A549 (cell line): ENCODE measurements at regions not wholly inside any gene's neighbourhood (a gene's known extent, or its start where the extent isn't known, plus 50 kb on each side); places are given as distances from the start of the nearest gene placed in this dataset.

Experiments used
- ATAC-seq, 2 experiments: fragments of 200-7000 bp in 1 of 2; fragments of >200 bp in 1 of 2; cut with Nextera tagmentation in 1 of 2; cut with Tn5 transposase in 1 of 2; 3 replicates each; pipeline versions ENCODE4 v1.8.0 to v1.9.1; 2018 to 2020; ENCODE audit warnings: mild to moderate bottlenecking in 1 of 2, moderate library complexity in 1 of 2
- CTCF ChIA-PET: fragments of 300-600 bp; sonication (Branson Sonifier 250); formaldehyde crosslinking; extraction: SDS; loops from one replicate; lab custom pipeline; 2021; ENCODE audit warnings: antibody characterized with exemption, inconsistent platforms; lab: Yijun Ruan, JAX
- POLR2A ChIA-PET: fragments of 350-600 bp; formaldehyde crosslinking; extraction: SDS; loops from one replicate; lab custom pipeline; 2021; ENCODE audit warnings: antibody characterized with exemption, inconsistent platforms; lab: Yijun Ruan, JAX
- DNase-seq, 2 experiments: peaks; one replicate each; pipeline versions ENCODE4 v3.0.0 to v3.0.0-alpha.2; 2011 to 2016; ENCODE audit warnings: low read depth in 1 of 2, low spot score in 1 of 2
- FAIRE-seq: peaks from 2 replicates; lab custom pipeline; 2011; peaks lifted over from hg19 to GRCh38; lab: Jason Lieb, UNC
- H3K27ac ChIP-seq, 2 experiments: fragments of >200 bp; sonication (Bioruptor Twin); formaldehyde crosslinking; 3 replicates each; pipeline ENCODE4 v1.5.1; 2016 to 2017
- H3K4me1 ChIP-seq: fragments of >200 bp; sonication (Bioruptor Twin); formaldehyde crosslinking; 3 replicates; pipeline ENCODE4 v1.6.1; 2016
- H3K4me2 ChIP-seq: fragments of >200 bp; sonication (Bioruptor Twin); formaldehyde crosslinking; 3 replicates; pipeline ENCODE4 v1.6.1; 2016
- H3K4me3 ChIP-seq: fragments of >200 bp; sonication (Bioruptor Twin); formaldehyde crosslinking; 3 replicates; pipeline ENCODE4 v1.5.1; 2016
- H3K9me3 ChIP-seq: fragments of >200 bp; sonication (Bioruptor Twin); formaldehyde crosslinking; 3 replicates; pipeline ENCODE4 v1.6.1; 2016
- CBX2 ChIP-seq: fragments of 200-600 bp; sonication (generic); IDR thresholded peaks from 2 replicates; pipeline ENCODE4 v1.6.1; 2016; ENCODE audit warnings: low read depth, mild to moderate bottlenecking, borderline replicate concordance
- CEBPB ChIP-seq, 2 experiments: fragments of >200 bp in 1 of 2; sonication (Bioruptor Twin) in 1 of 2; formaldehyde crosslinking in 1 of 2; IDR thresholded peaks; 2 replicates each; pipeline ENCODE4 v1.6.1; 2012 to 2016
- CHD2 ChIP-seq: fragments of 150-350 bp; IDR thresholded peaks from 2 replicates; pipeline ENCODE4 v1.6.1; 2014; ENCODE audit warnings: low read length; ENCODE audit not compliant: partially characterized antibody
- CTCF ChIP-seq: fragments of >200 bp; sonication (Bioruptor Twin); formaldehyde crosslinking; IDR thresholded peaks from 3 replicates; pipeline ENCODE4 v1.5.1; 2016
- EHMT2 ChIP-seq: fragments of 200-600 bp; sonication (generic); IDR thresholded peaks from 2 replicates; pipeline ENCODE4 v1.6.1; 2016; ENCODE audit warnings: antibody characterized with exemption, low read depth, mild to moderate bottlenecking, moderate library complexity
- ELK1 ChIP-seq: fragments of 150-350 bp; IDR thresholded peaks from 2 replicates; pipeline ENCODE4 v1.6.1; 2014; ENCODE audit warnings: low read depth, mild to moderate bottlenecking, low read length
- HDAC2 ChIP-seq: fragments of 200-600 bp; sonication (generic); IDR thresholded peaks from 2 replicates; pipeline ENCODE4 v1.6.1; 2016
- HEYL ChIP-seq: fragments of 250-450 bp; sonication (Bioruptor Pico); IDR thresholded peaks from 2 replicates; pipeline ENCODE4 v1.8.0; 2021; ENCODE audit warnings: mild to moderate bottlenecking, moderate library complexity
- HMGXB4 ChIP-seq: fragments of 250-450 bp; sonication (Bioruptor Pico); IDR thresholded peaks from 2 replicates; pipeline ENCODE4 v1.5.0; 2021; ENCODE audit warnings: mild to moderate bottlenecking, moderate library complexity, borderline replicate concordance
- MAZ ChIP-seq: fragments of 150-350 bp; IDR thresholded peaks from 2 replicates; pipeline ENCODE4 v1.6.1; 2014; ENCODE audit warnings: antibody characterized with exemption, low read depth, low read length, borderline replicate concordance
- NR3C1 ChIP-seq: fragments of >200 bp; sonication (Bioruptor Twin); formaldehyde crosslinking; IDR thresholded peaks from 3 replicates; pipeline ENCODE4 v1.6.1; 2017
- PBX3 ChIP-seq: IDR thresholded peaks from 2 replicates; pipeline ENCODE4 v1.6.1; 2012
- RNF2 ChIP-seq: fragments of 200-600 bp; sonication (generic); IDR thresholded peaks from 2 replicates; pipeline ENCODE4 v1.6.1; 2016; ENCODE audit warnings: low read depth, mild to moderate bottlenecking, antibody characterized with exemption, moderate library complexity, borderline replicate concordance
- SMC3 ChIP-seq: fragments of >200 bp; sonication (Bioruptor Twin); formaldehyde crosslinking; IDR thresholded peaks from 3 replicates; pipeline ENCODE4 v1.6.1; 2018; ENCODE audit warnings: inconsistent platforms
- SREBF2 ChIP-seq: fragments of 450-650 bp; IDR thresholded peaks from 2 replicates; pipeline ENCODE4 v1.6.1; 2014; ENCODE audit warnings: mild to moderate bottlenecking, moderate library complexity
- USF2 ChIP-seq: fragments of 450-650 bp; IDR thresholded peaks from 2 replicates; pipeline ENCODE4 v1.6.1; 2014; ENCODE audit warnings: antibody characterized with exemption
- ZFP36 ChIP-seq: fragments of 450-650 bp; IDR thresholded peaks from 2 replicates; pipeline ENCODE4 v1.6.1; 2014; ENCODE audit warnings: borderline replicate concordance; ENCODE audit not compliant: partially characterized antibody
- ZNF302 ChIP-seq: fragments of 250-450 bp; sonication (Bioruptor Pico); IDR thresholded peaks from 2 replicates; pipeline ENCODE4 v1.9.0; 2021; ENCODE audit warnings: inconsistent platforms, mild to moderate bottlenecking, moderate library complexity
- WGBS: methylation state at CpG from one replicate; pipeline ENCODE4 v1.1.6; 2017; ENCODE audit errors: missing lambda C conversion rate; 5-methylcytosine and 5-hydroxymethylcytosine counted together

GRCh38 chr14:71665781-71666180 is 266.4 kb upstream of the RGS6 start (continued):
- TF ChIP-seq CEBPB (IDR thresholded peaks at IDR 0.05): no peak

GRCh38 chr14:71666571-71667145 is 265.6 kb upstream of the RGS6 start:
- Histone ChIP-seq H3K4me1 (no peaks in the 10 kb centered on the region), H3K4me2 (no peak overlapping the region), H3K4me3 (no peak overlapping the region), H3K27ac (no peak overlapping the region), H3K9me3 (no peaks in the 10 kb centered on the region)
- ATAC-seq (no peak), DNase-seq (no peak), FAIRE-seq (no peak)
- POLR2A ChIA-PET: no interaction called here
- CTCF ChIA-PET: interaction anchor here (1.1 to 1.3 kb wide), 2 partner anchors 86 kb away, joined by 3 read pairs; no protein-coding TSS in a partner anchor
- WGBS: 81% methylated on average over 2 of the region's 2 CpGs
- TF ChIP-seq ZFP36 (no peak), CBX2 (no peak), SREBF2 (no peak), HEYL (CRISPR knock-in tag) (no peak), CTCF (no peak), CEBPB (IDR thresholded peaks at IDR 0.05) (no peak), ZNF302 (CRISPR knock-in tag) (no peak), HMGXB4 (no peak), MAZ (no peak), EHMT2 (no peak), SMC3 (no peak), USF2 (no peak), PBX3 (no peak), HDAC2 (no peak), NR3C1 (no peak), CHD2 (no peak), RNF2 (no peak), ELK1 (no peak)
